Ascending aorta (tissue), 2 donors: ENCODE measurements at regions not wholly inside any gene's neighbourhood (a gene's known extent, or its start where the extent isn't known, plus 50 kb on each side); places are given as distances from the start of the nearest gene placed in this dataset.

Experiments
- DNase-seq, 2 donors: peaks; one replicate each; pipeline ENCODE4 v3.0.0-alpha.2; 2019; ENCODE audit warnings: low spot score in 2 of 2
- H3K27ac ChIP-seq, 2 donors: fragments of 200-600 bp; sonication (generic); one replicate each; pipeline ENCODE4 v1.5.1; 2016 to 2017; ENCODE audit warnings: mild to moderate bottlenecking in 1 of 2
- H3K27me3 ChIP-seq: fragments of 200-600 bp; sonication (generic); one replicate; pipeline ENCODE4 v1.5.1; 2017
- H3K36me3 ChIP-seq, 2 donors: fragments of 200-600 bp; sonication (generic); one replicate each; pipeline ENCODE4 v1.5.1; 2016
- H3K4me1 ChIP-seq, 2 donors: fragments of 200-600 bp; sonication (generic); one replicate each; pipeline ENCODE4 v1.5.1; 2016 to 2017; ENCODE audit warnings: mild to moderate bottlenecking in 1 of 2
- H3K4me3 ChIP-seq, 2 donors: fragments of 200-600 bp; sonication (generic); one replicate each; pipeline ENCODE4 v1.5.1; 2016 to 2017; ENCODE audit warnings: mild to moderate bottlenecking in 1 of 2
- H3K9me3 ChIP-seq, 2 donors: fragments of 200-600 bp; sonication (generic); one replicate each; pipeline ENCODE4 v1.5.1; 2016
- CTCF ChIP-seq, 3 experiments: fragments of 200-600 bp in 2 of 3; fragments of 450-650 bp in 1 of 3; sonication (generic) in 2 of 3; IDR thresholded peaks; one replicate each; pipeline ENCODE4 v1.5.1; 2016 to 2019; ENCODE audit warnings: antibody characterized with exemption in 3 of 3, mild to moderate bottlenecking in 1 of 3, moderate library complexity in 1 of 3
- intact Hi-C: fragments of 100-400 bp; cut with DNase I; formaldehyde crosslinking; loops from one replicate; pipeline ENCODE4 v1.15.1; 2023

GRCh38 chr1:213641312-213641711 lies 346.5 kb upstream of the PROX1 start:
- Histone ChIP-seq H3K27ac (no peak overlapping the region), H3K9me3 (no peaks in the 10 kb centered on the region), H3K36me3 (no peaks in the 10 kb centered on the region), H3K27me3 (no peaks in the 10 kb centered on the region), H3K4me1 (no peaks in the 10 kb centered on the region), H3K4me3 (no peak overlapping the region)
- intact Hi-C loops, result no loop called here
- no peak for TF ChIP-seq CTCF (IDR thresholded peaks at IDR 0.05)
- DNase-seq, result no peak

- Histone ChIP-seq H3K4me1 (no peaks in the 10 kb centered on the region), H3K36me3 (no peaks in the 10 kb centered on the region), H3K4me3 (no peak overlapping the region), H3K27me3 (no peaks in the 10 kb centered on the region), H3K27ac (no peak overlapping the region), H3K9me3 (no peaks in the 10 kb centered on the region)
- TF ChIP-seq CTCF (IDR thresholded peaks at IDR 0.05), result no peak
- intact Hi-C loops, result no loop called here
- DNase-seq, result no peak
Observed at GRCh38 chr1:213643360-213643759, 344.4 kb upstream of the PROX1 start.

- intact Hi-C loops, result no loop called here
- DNase-seq, result no peak
- TF ChIP-seq CTCF (IDR thresholded peaks at IDR 0.05), result no peak
Observed at GRCh38 chr1:213647864-213648650, 339.7 kb upstream of the PROX1 start.

GRCh38 chr1:213649373-213649772 lies 338.4 kb upstream of the PROX1 start:
- Histone ChIP-seq H3K9me3 (no peaks in the 10 kb centered on the region), H3K4me1 (no peaks in the 10 kb centered on the region), H3K27me3 (no peaks in the 10 kb centered on the region), H3K27ac (no peak overlapping the region), H3K4me3 (no peak overlapping the region), H3K36me3 (no peaks in the 10 kb centered on the region)
- no peak for TF ChIP-seq CTCF (IDR thresholded peaks at IDR 0.05)
- no peak for DNase-seq
- intact Hi-C loops, result no loop called here

More at GRCh38 chr1:213647864-213648650, 339.7 kb upstream of the PROX1 start:
- Histone ChIP-seq H3K4me3 (no peak overlapping the region), H3K27ac (no peak overlapping the region), H3K36me3 (no peaks in the 10 kb centered on the region), H3K4me1 (no peaks in the 10 kb centered on the region), H3K27me3 (no peaks in the 10 kb centered on the region), H3K9me3 (no peaks in the 10 kb centered on the region)

- Histone ChIP-seq H3K36me3 (no peaks in the 10 kb centered on the region), H3K27ac (no peak overlapping the region), H3K4me3 (no peak overlapping the region), H3K4me1 (no peaks in the 10 kb centered on the region), H3K27me3 (no peaks in the 10 kb centered on the region), H3K9me3 (no peaks in the 10 kb centered on the region)
- no peak for TF ChIP-seq CTCF (IDR thresholded peaks at IDR 0.05)
- intact Hi-C loops, result no loop called here
- no peak for DNase-seq
Observed at GRCh38 chr1:213650603-213651002, 337.2 kb upstream of the PROX1 start.
